GM18951 (cell line): ENCODE measurements at regions not wholly inside any gene's neighbourhood (a gene's known extent, or its start where the extent isn't known, plus 50 kb on each side); places are given as distances from the start of the nearest gene placed in this dataset.
"Not testable (repeated sequence)": the region's sequence is repeated elsewhere in the genome, so short reads cannot be mapped to it uniquely, and the experiment has no call there.

Source experiments
- POLR2A ChIP-seq: IDR thresholded peaks from 4 replicates; pipeline ENCODE4 v1.6.1; 2011; ENCODE audit warnings: mild to moderate bottlenecking; ENCODE audit not compliant: insufficient read length, insufficient read depth; ENCODE audit errors: extremely low read depth
- in situ Hi-C: fragments of 300-500 bp; cut with MboI; formaldehyde crosslinking; loops from one replicate; pipeline ENCODE4 v1.12.0; 2022; ENCODE audit warnings: low sequenced_read_pairs, mixed read lengths, inconsistent platforms; ENCODE audit not compliant: unreplicated experiment

DNA sequence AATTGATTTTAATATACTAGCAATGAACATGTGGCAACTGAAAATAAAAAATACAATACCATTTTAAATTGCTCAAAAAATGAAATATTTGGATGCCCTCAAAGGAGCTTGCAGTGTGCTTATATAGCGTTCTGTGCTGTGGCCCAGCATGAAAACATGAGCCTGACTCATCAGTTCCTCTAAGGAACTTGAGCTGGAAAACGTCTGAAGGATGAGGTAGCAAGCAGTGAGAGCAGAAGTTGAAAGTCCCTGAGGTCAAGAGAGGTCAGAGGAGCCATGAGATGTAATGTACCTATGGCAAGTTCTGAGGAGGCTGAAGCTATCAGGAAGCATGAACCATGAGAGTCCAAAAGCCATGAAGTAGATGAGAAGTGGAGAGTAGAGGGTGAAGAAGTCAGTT lies 59.7 kb downstream of the HMGB3 start:
- TF ChIP-seq POLR2A, result no peak
- in situ Hi-C loops, result no loop called here

DNA sequence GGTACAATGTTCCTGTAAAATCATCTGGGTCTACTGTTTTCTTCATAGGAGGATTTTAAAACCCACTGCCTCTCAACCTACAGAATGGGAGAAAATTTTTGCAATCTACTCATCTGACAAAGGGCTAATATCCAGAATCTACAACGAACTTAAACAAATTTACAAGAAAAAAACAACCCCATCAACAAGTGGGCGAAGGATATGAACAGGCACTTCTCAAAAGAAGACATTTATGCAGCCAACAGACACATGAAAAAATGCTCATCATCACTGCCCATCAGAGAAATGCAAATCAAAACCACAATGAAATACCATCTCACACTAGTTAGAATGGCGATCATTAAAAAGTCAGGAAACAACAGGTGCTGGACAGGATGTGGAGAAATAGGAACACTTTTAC lies 83.2 kb downstream of the HMGB3 start:
- in situ Hi-C loops, result not testable (repeated sequence)

DNA sequence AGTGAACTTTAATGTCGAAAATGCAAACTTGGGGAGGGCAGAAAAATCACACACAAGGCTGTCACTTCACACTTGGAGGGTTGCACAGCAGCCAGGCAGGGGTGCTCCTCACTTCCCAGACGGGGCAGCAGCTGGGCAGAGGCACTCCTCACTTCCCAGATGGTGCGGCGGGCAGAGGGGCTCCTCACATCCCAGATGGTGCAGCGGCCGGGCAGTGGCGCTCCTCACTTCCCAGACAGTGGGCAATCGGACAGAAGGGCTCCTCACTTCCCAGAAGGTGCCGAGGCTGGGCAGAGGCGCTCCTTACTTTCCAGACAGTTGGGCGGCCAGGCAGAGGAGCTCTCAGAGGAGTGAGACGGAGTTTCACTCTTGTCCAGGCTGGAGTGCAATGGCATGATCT lies 90.6 kb downstream of the HMGB3 start:
- in situ Hi-C loops, result no loop called here
- no peak for TF ChIP-seq POLR2A

DNA sequence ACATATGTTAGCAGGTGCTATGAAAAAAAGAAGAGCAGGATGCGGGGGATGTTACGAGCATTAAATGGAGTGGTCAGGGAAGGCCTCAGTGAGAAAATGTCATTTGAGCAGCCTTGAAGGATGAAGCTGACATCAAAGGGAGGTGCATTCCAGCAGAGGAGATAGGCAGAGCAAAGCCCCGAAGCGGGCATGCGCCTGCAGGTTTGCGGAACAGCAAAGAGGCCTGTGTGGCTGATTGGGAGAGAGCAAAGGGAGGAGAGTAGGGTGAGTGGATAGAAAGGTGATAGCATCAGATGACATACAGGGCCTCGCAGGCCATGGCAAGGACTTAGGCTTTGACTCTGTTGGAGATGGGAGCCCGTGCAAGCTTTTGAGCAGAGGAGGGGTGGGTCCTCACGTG lies 95.4 kb upstream of the GPR50 start:
- in situ Hi-C loops, result loop anchor here (10.0 kb wide), 1 partner anchor 306 kb away; no protein-coding TSS in a partner anchor
- no peak for TF ChIP-seq POLR2A

DNA sequence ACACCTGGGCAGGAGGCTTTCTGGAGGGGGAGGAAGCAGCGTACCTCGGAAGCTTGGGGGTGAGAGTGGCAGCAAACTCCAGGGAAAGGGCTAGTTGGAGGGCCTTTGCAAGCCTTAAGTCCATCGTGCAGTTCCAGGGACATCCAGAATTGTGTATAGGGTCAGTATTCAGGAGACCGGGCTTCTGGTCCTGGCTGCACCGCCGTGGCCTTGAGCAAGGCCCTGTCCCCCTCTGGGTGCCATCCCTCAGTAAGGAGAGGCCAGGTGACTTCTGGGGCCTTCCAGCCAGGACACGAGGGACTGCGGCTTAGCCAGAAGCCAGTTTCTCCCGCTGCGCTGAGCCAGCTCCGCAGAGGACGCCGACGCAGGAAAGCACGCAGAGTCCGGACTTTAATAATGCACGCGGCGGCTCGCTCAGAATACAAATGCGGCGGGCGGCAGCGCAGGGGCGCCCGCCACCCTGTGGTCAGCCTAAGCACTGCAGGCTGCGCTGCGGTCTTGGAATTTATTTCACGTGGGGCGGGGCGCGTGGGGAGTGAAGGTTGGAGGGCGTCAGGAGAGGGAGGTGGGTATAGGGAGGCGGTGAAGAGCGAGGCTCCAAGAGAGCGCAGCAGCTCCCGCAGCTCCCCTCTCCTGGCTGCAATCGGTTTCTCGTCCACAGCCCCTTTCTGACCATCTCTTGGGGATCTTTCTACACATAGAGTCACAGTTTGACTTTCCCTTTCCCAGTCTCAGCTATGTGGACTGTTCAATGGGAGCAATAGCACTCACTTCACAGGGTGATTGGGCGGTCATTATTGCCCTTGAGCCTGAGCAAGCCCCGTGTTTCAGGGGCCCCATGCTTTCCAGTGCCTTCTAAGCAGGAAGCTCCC lies 94.1 kb upstream of the GPR50 start:
- TF ChIP-seq POLR2A, result no peak
- in situ Hi-C loops, result loop anchor here (10.0 kb wide), 1 partner anchor 308 kb away; no protein-coding TSS in a partner anchor

DNA sequence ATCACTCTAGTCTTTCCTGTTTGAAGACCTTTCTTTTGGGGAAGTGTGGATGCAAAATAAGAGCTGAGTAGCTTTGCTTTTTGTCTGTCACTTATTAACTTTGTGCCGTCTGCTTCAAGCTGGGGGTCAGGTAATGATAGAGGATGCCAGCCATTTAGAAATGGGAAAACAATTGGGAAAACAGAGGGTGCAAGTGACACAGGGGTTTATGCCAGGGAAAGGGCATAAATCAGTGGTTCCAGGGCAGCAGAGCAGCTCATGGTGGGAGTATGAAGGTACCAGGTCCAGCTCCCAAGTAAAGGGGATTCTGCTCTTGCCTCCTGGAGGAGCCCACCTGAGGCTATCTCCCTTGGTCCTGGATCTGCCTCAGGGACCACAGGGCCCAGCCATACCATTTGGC lies 91.9 kb upstream of the GPR50 start:
- no peak for TF ChIP-seq POLR2A
- in situ Hi-C loops, result loop anchor here (10.0 kb wide), 1 partner anchor 310 kb away; no protein-coding TSS in a partner anchor

DNA sequence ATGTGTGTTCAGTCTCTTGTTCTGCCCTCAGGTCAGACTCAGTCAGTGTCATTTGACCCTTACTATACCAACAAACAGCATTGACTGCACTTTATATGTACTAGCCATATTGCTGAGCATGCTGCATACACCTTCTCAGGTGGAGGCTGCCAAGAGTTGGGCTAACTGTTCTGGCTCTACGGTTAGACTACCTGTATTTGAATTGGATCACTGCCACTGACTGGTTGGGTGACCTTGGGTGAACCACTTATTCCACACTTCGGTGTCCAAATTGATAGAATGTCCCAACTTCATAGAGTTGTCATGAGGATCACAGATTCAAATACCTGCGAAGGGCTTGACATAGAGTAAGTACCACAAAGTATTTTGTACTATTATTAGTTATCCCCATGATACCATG lies 91.2 kb upstream of the GPR50 start:
- no peak for TF ChIP-seq POLR2A
- in situ Hi-C loops, result loop anchor here (10.0 kb wide), 1 partner anchor 310 kb away; no protein-coding TSS in a partner anchor

DNA sequence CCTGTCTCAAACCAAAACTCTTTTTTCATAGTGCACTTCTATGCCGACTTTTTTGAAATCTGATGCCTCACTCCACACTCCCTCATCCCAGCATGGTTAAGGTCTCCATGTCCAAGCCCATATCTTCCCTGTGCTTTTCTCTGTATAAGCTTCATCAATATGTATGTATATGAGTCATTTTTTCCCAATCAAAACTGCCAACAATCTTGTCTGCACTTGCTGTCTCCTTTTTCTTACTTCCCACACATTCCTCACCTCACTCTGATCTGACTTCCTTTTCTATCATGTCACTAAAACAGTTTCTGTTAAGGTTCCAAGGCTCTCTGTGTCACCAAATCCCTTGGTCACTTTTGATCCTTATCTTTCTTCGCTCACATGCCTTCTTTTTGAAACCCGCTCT lies 88.2 kb upstream of the GPR50 start:
- TF ChIP-seq POLR2A, result no peak
- in situ Hi-C loops, result loop anchor here (10.0 kb wide), 1 partner anchor 313 kb away; no protein-coding TSS in a partner anchor

DNA sequence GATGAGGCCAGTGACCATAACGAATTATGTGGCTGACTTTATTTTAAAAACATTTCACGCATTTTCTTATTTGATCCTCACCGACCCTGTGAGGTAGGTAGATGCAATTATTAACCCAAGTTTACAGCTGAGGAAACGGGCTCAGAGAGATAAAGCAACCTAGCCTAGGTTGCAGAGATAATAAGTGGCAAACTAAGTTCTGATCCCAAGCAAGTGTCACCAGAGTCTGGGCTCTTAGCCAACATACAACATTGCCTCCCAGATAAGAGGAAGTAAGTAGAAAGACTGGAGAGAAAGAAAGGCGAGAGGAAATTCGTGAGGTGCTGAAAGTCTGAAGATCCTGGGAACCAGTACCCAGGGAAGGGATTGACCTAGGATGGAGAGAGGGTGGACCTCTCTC lies 77.4 kb upstream of the GPR50 start:
- in situ Hi-C loops, result no loop called here
- TF ChIP-seq POLR2A, result no peak

DNA sequence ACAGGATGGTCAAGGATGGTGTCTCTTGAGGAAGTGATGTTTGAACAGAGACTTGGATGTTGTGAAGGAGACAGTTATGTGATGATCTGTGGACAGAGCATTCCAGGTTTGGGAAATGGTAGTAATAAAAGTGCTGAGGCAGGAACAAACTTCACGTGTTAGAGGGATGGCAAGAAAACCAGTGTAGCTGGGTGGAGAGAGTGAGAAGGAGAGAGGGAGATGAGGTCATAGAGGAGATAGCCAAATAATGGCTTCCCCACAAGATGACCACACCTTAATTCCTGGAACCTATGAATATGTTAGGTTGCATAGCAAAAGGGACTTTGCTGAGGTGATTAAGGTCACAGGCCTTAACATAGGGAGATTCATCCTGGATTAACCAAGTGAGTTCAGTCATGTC lies 75.6 kb upstream of the GPR50 start:
- in situ Hi-C loops, result no loop called here
- TF ChIP-seq POLR2A, result no peak

DNA sequence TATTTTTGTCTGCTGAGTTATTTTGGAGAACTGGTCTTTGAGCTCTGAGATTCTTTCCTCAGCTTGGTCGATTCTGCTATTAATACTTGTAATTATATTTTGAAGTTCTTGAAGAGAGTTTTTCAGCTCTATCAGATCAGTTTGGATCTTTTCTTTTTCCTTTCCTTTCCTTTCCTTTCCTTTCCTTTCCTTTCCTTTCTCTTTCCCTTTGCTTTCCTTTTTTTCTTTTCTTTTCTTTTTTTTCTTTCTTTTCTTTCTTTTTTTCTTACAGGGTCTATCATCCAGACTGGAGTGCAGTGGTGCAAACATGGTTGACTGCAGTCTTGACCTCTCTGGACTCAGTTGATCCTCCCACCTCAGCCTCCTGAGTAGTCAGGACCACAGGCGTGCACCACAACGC lies 63.2 kb upstream of the GPR50 start:
- in situ Hi-C loops, result not testable (repeated sequence)
